ENCODE measurements at regions not wholly inside any gene's neighbourhood (a gene's known extent, or its start where the extent isn't known, plus 50 kb on each side); places are given as distances from the start of the nearest gene placed in this dataset.

- H4K20me1 ChIP-seq (ENCODE audit: insufficient read depth, poor library complexity, severe bottlenecking), result no peaks in the 10 kb centered on the region
- H3K36me3 ChIP-seq (replicated peaks; ENCODE audit: insufficient read depth, low read depth), result no peaks in the 10 kb centered on the region
- TF ChIP-seq EZH2phosphoT487 (IDR thresholded peaks at IDR 0.05; ENCODE audit: low read depth, severe bottlenecking, unreplicated experiment), result no peak
- TF ChIP-seq, protein P1, sequence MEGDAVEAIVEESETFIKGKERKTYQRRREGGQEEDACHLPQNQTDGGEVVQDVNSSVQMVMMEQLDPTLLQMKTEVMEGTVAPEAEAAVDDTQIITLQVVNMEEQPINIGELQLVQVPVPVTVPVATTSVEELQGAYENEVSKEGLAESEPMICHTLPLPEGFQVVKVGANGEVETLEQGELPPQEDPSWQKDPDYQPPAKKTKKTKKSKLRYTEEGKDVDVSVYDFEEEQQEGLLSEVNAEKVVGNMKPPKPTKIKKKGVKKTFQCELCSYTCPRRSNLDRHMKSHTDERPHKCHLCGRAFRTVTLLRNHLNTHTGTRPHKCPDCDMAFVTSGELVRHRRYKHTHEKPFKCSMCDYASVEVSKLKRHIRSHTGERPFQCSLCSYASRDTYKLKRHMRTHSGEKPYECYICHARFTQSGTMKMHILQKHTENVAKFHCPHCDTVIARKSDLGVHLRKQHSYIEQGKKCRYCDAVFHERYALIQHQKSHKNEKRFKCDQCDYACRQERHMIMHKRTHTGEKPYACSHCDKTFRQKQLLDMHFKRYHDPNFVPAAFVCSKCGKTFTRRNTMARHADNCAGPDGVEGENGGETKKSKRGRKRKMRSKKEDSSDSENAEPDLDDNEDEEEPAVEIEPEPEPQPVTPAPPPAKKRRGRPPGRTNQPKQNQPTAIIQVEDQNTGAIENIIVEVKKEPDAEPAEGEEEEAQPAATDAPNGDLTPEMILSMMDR (IDR thresholded peaks at IDR 0.05; ENCODE audit: poor library complexity), result no peak
- no peak for TF ChIP-seq EZH2 (IDR thresholded peaks at IDR 0.05; ENCODE audit: borderline replicate concordance)
- H3K4me2 ChIP-seq, result no peak overlapping the region
- no peak for DNase-seq (ENCODE audit: low spot score)
- WGBS (ENCODE audit: low lambda C conversion rate, missing lambda C conversion rate), result 64% methylated on average over 6 of the region's 6 CpGs
- no peak overlapping the region for H3K4me3 ChIP-seq
- no peaks in the 10 kb centered on the region for H3K27me3 ChIP-seq
- H3K9me3 ChIP-seq (ENCODE audit: low read depth), result no peaks in the 10 kb centered on the region
- H2AFZ ChIP-seq, result no peak overlapping the region
- H3K4me1 ChIP-seq (ENCODE audit: insufficient read depth), result no peaks in the 10 kb centered on the region
- H3K79me2 ChIP-seq, result no peaks in the 10 kb centered on the region
- no peaks in the 10 kb centered on the region for H3K9me2 ChIP-seq (replicated peaks; ENCODE audit: insufficient read depth)
- H3K27ac ChIP-seq, result no peak overlapping the region
Measured at GRCh38 chr13:61778531-61778930, 362.9 kb upstream of the PCDH20 start.

DNA sequence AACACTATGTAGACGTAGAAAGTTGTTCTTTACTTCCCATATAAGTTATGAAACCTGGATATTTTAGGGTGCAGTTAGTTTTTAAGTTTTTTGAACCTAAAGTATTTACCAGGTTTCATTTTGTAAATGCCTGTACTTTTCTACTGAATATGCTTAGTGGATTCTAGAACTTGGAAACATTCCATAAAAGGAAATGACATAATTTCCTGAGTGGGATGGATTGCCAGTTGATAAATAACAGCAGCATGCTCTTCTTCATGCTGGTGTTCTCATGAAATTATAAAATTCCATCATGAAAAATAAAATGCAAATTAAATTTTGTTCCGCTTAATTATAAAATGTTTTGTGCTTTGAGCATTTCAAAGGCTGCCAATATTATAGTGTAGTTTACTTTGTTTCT, 362.2 kb upstream of the PCDH20 start:
- Histone ChIP-seq H3K36me3 (replicated peaks; ENCODE audit: insufficient read depth, low read depth) (no peaks in the 10 kb centered on the region), H3K4me3 (no peak overlapping the region), H4K20me1 (ENCODE audit: insufficient read depth, poor library complexity, severe bottlenecking) (no peaks in the 10 kb centered on the region), H3K4me1 (ENCODE audit: insufficient read depth) (no peaks in the 10 kb centered on the region), H3K9me3 (ENCODE audit: low read depth) (no peaks in the 10 kb centered on the region), H3K27ac (no peak overlapping the region), H3K79me2 (no peaks in the 10 kb centered on the region), H3K9me2 (replicated peaks; ENCODE audit: insufficient read depth) (no peaks in the 10 kb centered on the region), H3K27me3 (no peaks in the 10 kb centered on the region), H3K4me2 (no peak overlapping the region), H2AFZ (no peak overlapping the region)
- 90% methylated on average over 2 of the region's 2 CpGs for WGBS (ENCODE audit: low lambda C conversion rate, missing lambda C conversion rate)
- no peak for TF ChIP-seq EZH2phosphoT487 (IDR thresholded peaks at IDR 0.05; ENCODE audit: low read depth, severe bottlenecking, unreplicated experiment)
- no peak for DNase-seq (ENCODE audit: low spot score)

DNA sequence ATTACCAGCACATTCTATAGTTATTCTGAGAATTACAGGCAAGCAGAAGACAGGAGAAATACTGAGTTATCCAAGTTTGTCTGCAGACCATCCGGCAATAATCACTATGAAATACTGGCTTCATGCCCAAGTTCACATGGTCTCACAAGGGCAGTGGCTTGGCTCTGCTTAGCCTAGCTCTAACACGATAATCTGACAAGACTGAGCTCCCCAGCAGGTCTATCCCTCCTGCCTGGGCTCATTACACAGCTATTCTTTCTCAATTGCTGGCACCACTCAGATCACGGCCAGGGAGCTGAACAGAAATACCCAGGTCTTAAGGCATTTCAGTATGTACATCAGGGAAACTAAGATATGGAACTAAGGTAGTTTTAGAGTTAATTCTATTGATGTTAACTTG, 361.6 kb upstream of the PCDH20 start:
- 55% methylated on average over 3 of the region's 3 CpGs for WGBS (ENCODE audit: low lambda C conversion rate, missing lambda C conversion rate)
- TF ChIP-seq, protein P1 (IDR thresholded peaks at IDR 0.05; ENCODE audit: poor library complexity), result no peak
- TF ChIP-seq EZH2phosphoT487 (IDR thresholded peaks at IDR 0.05; ENCODE audit: low read depth, severe bottlenecking, unreplicated experiment) (no peak), EZH2 (IDR thresholded peaks at IDR 0.05; ENCODE audit: borderline replicate concordance) (no peak)
- no peaks in the 10 kb centered on the region for H4K20me1 ChIP-seq (ENCODE audit: insufficient read depth, poor library complexity, severe bottlenecking)
- DNase-seq (ENCODE audit: low spot score), result no peak
- H3K79me2 ChIP-seq, result no peaks in the 10 kb centered on the region
- no peaks in the 10 kb centered on the region for H3K36me3 ChIP-seq (replicated peaks; ENCODE audit: insufficient read depth, low read depth)
- H3K4me2 ChIP-seq, result no peak overlapping the region
- no peak overlapping the region for H2AFZ ChIP-seq
- no peaks in the 10 kb centered on the region for H3K4me1 ChIP-seq (ENCODE audit: insufficient read depth)
- H3K27ac ChIP-seq, result no peak overlapping the region
- H3K9me2 ChIP-seq (replicated peaks; ENCODE audit: insufficient read depth), result no peaks in the 10 kb centered on the region
- no peak overlapping the region for H3K4me3 ChIP-seq
- H3K27me3 ChIP-seq, result no peaks in the 10 kb centered on the region
- no peaks in the 10 kb centered on the region for H3K9me3 ChIP-seq (ENCODE audit: low read depth)

DNA sequence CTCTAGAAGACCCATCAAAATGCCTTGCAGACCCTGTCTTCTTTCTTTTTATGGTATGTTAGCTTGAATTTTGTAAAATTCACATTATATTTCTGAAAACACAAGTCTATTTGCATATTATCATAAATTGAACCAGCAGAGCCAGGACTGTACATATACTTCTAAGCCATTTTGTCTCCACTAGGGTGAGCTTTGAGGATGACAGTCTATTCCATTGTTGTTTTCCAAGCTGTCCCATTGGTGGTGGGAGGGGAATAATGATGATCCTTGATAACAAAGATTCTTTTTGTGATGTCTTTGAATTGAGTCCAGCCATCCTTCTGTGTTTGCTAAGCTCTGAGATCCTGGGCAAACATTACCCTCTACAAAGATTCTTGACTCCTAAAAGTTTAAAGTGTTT, 359.3 kb upstream of the PCDH20 start:
- TF ChIP-seq EZH2 (IDR thresholded peaks at IDR 0.05; ENCODE audit: borderline replicate concordance), result no peak
- no peak for TF ChIP-seq EZH2phosphoT487 (IDR thresholded peaks at IDR 0.05; ENCODE audit: low read depth, severe bottlenecking, unreplicated experiment)
- TF ChIP-seq, protein P1 (IDR thresholded peaks at IDR 0.05; ENCODE audit: poor library complexity), result no peak
- Histone ChIP-seq H3K4me2 (no peak overlapping the region), H3K9me2 (replicated peaks; ENCODE audit: insufficient read depth) (no peaks in the 10 kb centered on the region), H4K20me1 (ENCODE audit: insufficient read depth, poor library complexity, severe bottlenecking) (no peaks in the 10 kb centered on the region), H3K27me3 (no peaks in the 10 kb centered on the region), H2AFZ (no peak overlapping the region), H3K9me3 (ENCODE audit: low read depth) (no peaks in the 10 kb centered on the region), H3K36me3 (replicated peaks; ENCODE audit: insufficient read depth, low read depth) (no peaks in the 10 kb centered on the region), H3K4me1 (ENCODE audit: insufficient read depth) (no peaks in the 10 kb centered on the region), H3K4me3 (no peak overlapping the region), H3K79me2 (no peaks in the 10 kb centered on the region), H3K27ac (no peak overlapping the region)
- DNase-seq (ENCODE audit: low spot score), result no peak

All from hepatocyte (in vitro differentiated cells).